Smooth muscle cell (in vitro differentiated cells): ENCODE measurements at regions not wholly inside any gene's neighbourhood (a gene's known extent, or its start where the extent isn't known, plus 50 kb on each side); places are given as distances from the start of the nearest gene placed in this dataset.

Experiments
- DNase-seq: peaks from one replicate; lab custom pipeline; 2025; ENCODE audit not compliant: unreplicated experiment; lab: John Stamatoyannopoulos, UW
- H2AFZ ChIP-seq: fragments of 200-600 bp; sonication (generic); 2 replicates; pipeline ENCODE4 v1.6.0; 2016; ENCODE audit warnings: antibody characterized with exemption, low read depth, mild to moderate bottlenecking
- H3F3A ChIP-seq: fragments of 200-600 bp; sonication (generic); 2 replicates; pipeline ENCODE4 v1.6.0; 2017; ENCODE audit warnings: antibody characterized with exemption, low read depth
- H3K27ac ChIP-seq: fragments of 200-600 bp; sonication (generic); 2 replicates; pipeline ENCODE4 v1.5.1; 2016; ENCODE audit warnings: low read depth, mild to moderate bottlenecking
- H3K27me3 ChIP-seq: fragments of 200-600 bp; sonication (generic); 2 replicates; pipeline ENCODE4 v1.6.1; 2016; ENCODE audit warnings: low read depth, mild to moderate bottlenecking
- H3K36me3 ChIP-seq: fragments of 200-600 bp; sonication (generic); 2 replicates; pipeline ENCODE4 v1.5.1; 2016; ENCODE audit warnings: low read depth
- H3K4me1 ChIP-seq: fragments of 200-600 bp; sonication (generic); 2 replicates; pipeline ENCODE4 v1.5.1; 2016; ENCODE audit warnings: low read depth
- H3K4me2 ChIP-seq: fragments of 200-600 bp; sonication (generic); 2 replicates; pipeline ENCODE4 v1.6.0; 2016; ENCODE audit warnings: mild to moderate bottlenecking
- H3K4me3 ChIP-seq: fragments of 200-600 bp; sonication (generic); 2 replicates; pipeline ENCODE4 v1.5.1; 2016; ENCODE audit warnings: mild to moderate bottlenecking
- H3K79me2 ChIP-seq: fragments of 200-600 bp; sonication (generic); 2 replicates; pipeline ENCODE4 v1.6.0; 2016; ENCODE audit warnings: low read depth, mild to moderate bottlenecking
- H3K9ac ChIP-seq: fragments of 200-600 bp; sonication (generic); 2 replicates; pipeline ENCODE4 v1.6.0; 2016; ENCODE audit warnings: low read depth
- H3K9me3 ChIP-seq: fragments of 200-600 bp; sonication (generic); replicated peaks from 2 replicates; pipeline ENCODE4 v1.5.1; 2016; ENCODE audit warnings: low read depth
- H4K20me1 ChIP-seq: fragments of 200-600 bp; sonication (generic); 2 replicates; pipeline ENCODE4 v1.6.0; 2016; ENCODE audit warnings: low read depth
- CTCF ChIP-seq: fragments of 200-600 bp; sonication (generic); IDR thresholded peaks from 2 replicates; pipeline ENCODE4 v1.5.1; 2017; ENCODE audit warnings: borderline replicate concordance, mild to moderate bottlenecking, antibody characterized with exemption; ENCODE audit not compliant: insufficient read depth, poor library complexity, severe bottlenecking
- WGBS: methylation state at CpG from one replicate; pipeline ENCODE4 v1.1.7; 2016; ENCODE audit warnings: low lambda C conversion rate; 5-methylcytosine and 5-hydroxymethylcytosine counted together

GRCh38 chr2:123695426-123695825 is 329.7 kb upstream of the CNTNAP5 start:
- Histone ChIP-seq H3K27me3 (no peaks in the 10 kb centered on the region), H4K20me1 (no peaks in the 10 kb centered on the region), H3K4me1 (no peaks in the 10 kb centered on the region), H3F3A (no peaks in the 10 kb centered on the region), H3K27ac (no peak overlapping the region), H2AFZ (no peak overlapping the region), H3K4me2 (no peak overlapping the region), H3K4me3 (no peak overlapping the region), H3K9ac (no peak overlapping the region), H3K79me2 (no peaks in the 10 kb centered on the region), H3K9me3 (no peaks in the 10 kb centered on the region), H3K36me3 (no peaks in the 10 kb centered on the region)
- WGBS = 45% methylated on average over 4 of the region's 4 CpGs
- DNase-seq = no peak
- no peak for TF ChIP-seq CTCF

- no peak for TF ChIP-seq CTCF
- H3K4me1 ChIP-seq = no peaks in the 10 kb centered on the region
- H3K9me3 ChIP-seq = no peaks in the 10 kb centered on the region
- no peaks in the 10 kb centered on the region for H3K36me3 ChIP-seq
- no peaks in the 10 kb centered on the region for H3K27me3 ChIP-seq
- WGBS = 89% methylated on average over 4 of the region's 4 CpGs
- no peak for DNase-seq
- H3K4me3 ChIP-seq = no peak overlapping the region
- H3F3A ChIP-seq = no peaks in the 10 kb centered on the region
- no peak overlapping the region for H3K9ac ChIP-seq
- H4K20me1 ChIP-seq = no peaks in the 10 kb centered on the region
- H2AFZ ChIP-seq = no peak overlapping the region
- H3K79me2 ChIP-seq = no peaks in the 10 kb centered on the region
- no peak overlapping the region for H3K4me2 ChIP-seq
- H3K27ac ChIP-seq = no peak overlapping the region
Observed at GRCh38 chr2:123696021-123696420, 329.1 kb upstream of the CNTNAP5 start.

GRCh38 chr2:123696799-123697410 is 328.2 kb upstream of the CNTNAP5 start:
- H3K79me2 ChIP-seq = no peaks in the 10 kb centered on the region
- H3K27me3 ChIP-seq = no peaks in the 10 kb centered on the region
- H3K4me1 ChIP-seq = no peaks in the 10 kb centered on the region
- no peaks in the 10 kb centered on the region for H3K36me3 ChIP-seq
- H2AFZ ChIP-seq = no peak overlapping the region
- no peak overlapping the region for H3K4me2 ChIP-seq
- no peak for TF ChIP-seq CTCF
- H3K9me3 ChIP-seq = no peaks in the 10 kb centered on the region
- H3K9ac ChIP-seq = no peak overlapping the region
- H4K20me1 ChIP-seq = no peaks in the 10 kb centered on the region
- H3F3A ChIP-seq = no peaks in the 10 kb centered on the region
- H3K27ac ChIP-seq = no peak overlapping the region
- H3K4me3 ChIP-seq = no peak overlapping the region
- DNase-seq = no peak

GRCh38 chr2:123715467-123715982 is 309.6 kb upstream of the CNTNAP5 start:
- Histone ChIP-seq H3F3A (no peaks in the 10 kb centered on the region), H3K27me3 (no peaks in the 10 kb centered on the region), H3K4me2 (no peak overlapping the region), H3K36me3 (no peaks in the 10 kb centered on the region), H3K9me3 (no peaks in the 10 kb centered on the region), H3K79me2 (no peaks in the 10 kb centered on the region), H3K4me1 (no peaks in the 10 kb centered on the region), H4K20me1 (no peaks in the 10 kb centered on the region), H3K4me3 (no peak overlapping the region), H3K27ac (no peak overlapping the region), H2AFZ (no peak overlapping the region), H3K9ac (no peak overlapping the region)
- no peak for DNase-seq
- no peak for TF ChIP-seq CTCF
- WGBS = 93% methylated on average over 3 of the region's 3 CpGs
